Activated CD8-positive, alpha-beta memory T cell treated with anti-CD3 and anti-CD28 coated beads, Interleukin-2, amount 50 U/mL, for 48 hours (primary cell): ENCODE measurements at regions not wholly inside any gene's neighbourhood (a gene's known extent, or its start where the extent isn't known, plus 50 kb on each side); places are given as distances from the start of the nearest gene placed in this dataset.
"Not testable (repeated sequence)": the region's sequence is repeated elsewhere in the genome, so short reads cannot be mapped to it uniquely, and the experiment has no call there.

ENCODE experiments used
- DNase-seq: peaks from one replicate; pipeline ENCODE4 v3.0.0-alpha.2; 2020

GRCh38 chr2:144760939-144761338 is 241.0 kb upstream of the ZEB2 start:
- DNase-seq: not testable (repeated sequence)

- DNase-seq: no peak
These were observed 239.8 kb upstream of the ZEB2 start for GRCh38 chr2:144759746-144760145.

- DNase-seq: not testable (repeated sequence)
These were observed 238.3 kb upstream of the ZEB2 start for GRCh38 chr2:144758196-144758595.

GRCh38 chr2:144753416-144753815 is 233.5 kb upstream of the ZEB2 start:
- DNase-seq: no peak

- DNase-seq: no peak
These were observed 231.4 kb upstream of the ZEB2 start for GRCh38 chr2:144751142-144751905.

GRCh38 chr2:144749188-144749587 is 229.3 kb upstream of the ZEB2 start:
- DNase-seq: no peak

- no peak for DNase-seq
These were observed 228.5 kb upstream of the ZEB2 start for GRCh38 chr2:144748443-144748842.

- DNase-seq: no peak
These were observed 227.7 kb upstream of the ZEB2 start for GRCh38 chr2:144747571-144747970.

- no peak for DNase-seq
These were observed 225.5 kb upstream of the ZEB2 start for GRCh38 chr2:144745424-144745823.

GRCh38 chr2:144738749-144739148 is 218.8 kb upstream of the ZEB2 start:
- no peak for DNase-seq

- DNase-seq: no peak
These were observed 210.8 kb upstream of the ZEB2 start for GRCh38 chr2:144730711-144731110.

GRCh38 chr2:144724460-144724859 is 204.5 kb upstream of the ZEB2 start:
- not testable (repeated sequence) for DNase-seq

- DNase-seq: no peak
These were observed 198.5 kb upstream of the ZEB2 start for GRCh38 chr2:144718376-144718775.

- DNase-seq: no peak
These were observed 196.1 kb upstream of the ZEB2 start for GRCh38 chr2:144715992-144716391.

GRCh38 chr2:144713410-144713809 is 193.5 kb upstream of the ZEB2 start:
- no peak for DNase-seq

GRCh38 chr2:144712550-144712940 is 192.6 kb upstream of the ZEB2 start:
- no peak for DNase-seq

- DNase-seq: no peak
These were observed 192.0 kb upstream of the ZEB2 start for GRCh38 chr2:144711630-144712549.

GRCh38 chr2:144711084-144711483 is 191.2 kb upstream of the ZEB2 start:
- no peak for DNase-seq

- DNase-seq: no peak
These were observed 188.7 kb upstream of the ZEB2 start for GRCh38 chr2:144708626-144709025.

- DNase-seq: no peak
These were observed 187.9 kb upstream of the ZEB2 start for GRCh38 chr2:144707736-144708326.

GRCh38 chr2:144706647-144707046 is 186.7 kb upstream of the ZEB2 start:
- no peak for DNase-seq

GRCh38 chr2:144705328-144706245 is 185.7 kb upstream of the ZEB2 start:
- no peak for DNase-seq

GRCh38 chr2:144704709-144705095 is 184.8 kb upstream of the ZEB2 start:
- no peak for DNase-seq
